Right lobe of liver (tissue), 4 donors: ENCODE measurements at regions not wholly inside any gene's neighbourhood (a gene's known extent, or its start where the extent isn't known, plus 50 kb on each side); places are given as distances from the start of the nearest gene placed in this dataset.

Experiments used
- POLR2A ChIP-seq: fragments of 450-650 bp; IDR thresholded peaks from one replicate; pipeline ENCODE4 v1.6.1; 2017; ENCODE audit warnings: antibody characterized with exemption, mild to moderate bottlenecking
- TF ChIP-seq, protein P1 (sequence below), 4 donors: fragments of 200-600 bp in 3 of 4; fragments of 450-650 bp in 1 of 4; IDR thresholded peaks; one replicate each; pipeline versions ENCODE4 v1.5.1 to v1.8.0; 2016 to 2022; ENCODE audit warnings: antibody characterized with exemption in 4 of 4, mild to moderate bottlenecking in 2 of 4
- donor health status: DM: no; HTN: no; CAD: no.
- donor health status: DM: no; HTN: no; CAD: no.
- donor health status: DM: no; HTN: yes; CAD: no.

DNA sequence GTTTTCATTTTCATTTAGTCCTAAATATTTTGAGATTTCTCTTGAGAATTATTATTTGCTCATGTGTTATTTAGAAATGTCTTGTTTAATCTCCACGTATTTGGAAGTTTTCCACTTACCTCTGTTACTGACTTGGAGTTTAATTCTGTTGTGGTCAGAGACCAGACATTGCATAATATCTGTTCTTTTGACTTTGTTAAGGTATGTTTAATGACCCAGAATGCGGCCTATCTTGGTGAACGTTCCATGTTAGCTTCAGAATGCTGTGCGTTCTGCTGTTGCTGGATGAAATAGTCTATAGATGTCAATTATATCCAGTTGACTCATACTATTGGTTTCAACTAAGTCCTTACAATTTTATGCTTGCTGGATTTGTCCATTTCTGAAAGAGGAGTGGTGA, 325.3 kb upstream of the TARS1 start:
- TF ChIP-seq, protein P1, sequence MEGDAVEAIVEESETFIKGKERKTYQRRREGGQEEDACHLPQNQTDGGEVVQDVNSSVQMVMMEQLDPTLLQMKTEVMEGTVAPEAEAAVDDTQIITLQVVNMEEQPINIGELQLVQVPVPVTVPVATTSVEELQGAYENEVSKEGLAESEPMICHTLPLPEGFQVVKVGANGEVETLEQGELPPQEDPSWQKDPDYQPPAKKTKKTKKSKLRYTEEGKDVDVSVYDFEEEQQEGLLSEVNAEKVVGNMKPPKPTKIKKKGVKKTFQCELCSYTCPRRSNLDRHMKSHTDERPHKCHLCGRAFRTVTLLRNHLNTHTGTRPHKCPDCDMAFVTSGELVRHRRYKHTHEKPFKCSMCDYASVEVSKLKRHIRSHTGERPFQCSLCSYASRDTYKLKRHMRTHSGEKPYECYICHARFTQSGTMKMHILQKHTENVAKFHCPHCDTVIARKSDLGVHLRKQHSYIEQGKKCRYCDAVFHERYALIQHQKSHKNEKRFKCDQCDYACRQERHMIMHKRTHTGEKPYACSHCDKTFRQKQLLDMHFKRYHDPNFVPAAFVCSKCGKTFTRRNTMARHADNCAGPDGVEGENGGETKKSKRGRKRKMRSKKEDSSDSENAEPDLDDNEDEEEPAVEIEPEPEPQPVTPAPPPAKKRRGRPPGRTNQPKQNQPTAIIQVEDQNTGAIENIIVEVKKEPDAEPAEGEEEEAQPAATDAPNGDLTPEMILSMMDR (IDR thresholded peaks at IDR 0.05) = no peak
- TF ChIP-seq POLR2A = no peak
